ENCODE measurements at regions not wholly inside any gene's neighbourhood (a gene's known extent, or its start where the extent isn't known, plus 50 kb on each side); places are given as distances from the start of the nearest gene placed in this dataset.

DNA sequence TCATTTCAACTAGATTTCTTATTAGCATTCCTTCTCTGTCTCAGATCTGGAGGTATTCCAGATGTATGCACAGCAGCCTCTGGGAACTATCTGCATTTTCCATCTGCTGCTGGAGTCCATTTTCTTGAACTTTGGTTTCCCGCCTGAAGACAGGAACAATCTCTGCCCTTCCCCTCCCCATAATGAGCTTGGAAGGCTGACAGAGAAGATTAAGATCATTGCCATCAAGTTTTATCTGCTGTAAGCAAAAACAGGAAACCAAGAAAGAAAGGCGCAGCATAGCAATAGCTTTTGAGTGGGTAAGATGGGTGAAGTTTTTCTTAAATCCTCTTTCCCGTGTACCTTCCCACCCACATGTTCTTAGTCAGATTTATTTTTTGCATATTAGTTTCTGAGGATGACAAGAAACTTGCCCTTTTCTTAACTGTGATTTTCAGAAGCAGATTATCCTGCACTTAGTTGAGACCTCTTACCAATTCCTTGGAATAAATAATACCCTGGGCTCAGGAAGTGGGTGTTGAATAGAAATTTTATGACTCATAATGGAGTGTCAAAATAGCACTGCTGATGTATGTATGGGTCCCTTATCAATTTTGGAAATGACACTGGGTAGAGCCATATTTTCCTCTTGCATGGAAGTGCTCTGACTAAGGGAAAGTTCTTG, 78.3 kb downstream of the CT47B1 start:
- H3K4me3 ChIP-seq (ENCODE audit: low read length, poor library complexity, severe bottlenecking) = no peak overlapping the region
- H3K9ac ChIP-seq (ENCODE audit: low read depth, low read length, poor library complexity, severe bottlenecking) = no peak overlapping the region
- no peaks in the 10 kb centered on the region for H3K4me1 ChIP-seq (ENCODE audit: insufficient read depth, low read length, poor library complexity, severe bottlenecking)
- no peaks in the 10 kb centered on the region for H3K27me3 ChIP-seq (ENCODE audit: insufficient read depth, low read length, poor library complexity, severe bottlenecking)
- H3K79me2 ChIP-seq (ENCODE audit: insufficient read depth, low read length) = no peaks in the 10 kb centered on the region
- no peaks in the 10 kb centered on the region for H3K36me3 ChIP-seq (ENCODE audit: insufficient read depth, low read length)
- H2AFZ ChIP-seq (ENCODE audit: low read length) = no peak overlapping the region
- no peak overlapping the region for H3K4me2 ChIP-seq (ENCODE audit: low read depth, low read length, poor library complexity, severe bottlenecking)
- H4K20me1 ChIP-seq (ENCODE audit: insufficient read depth, low read length, poor library complexity, severe bottlenecking) = no peaks in the 10 kb centered on the region
- H3F3A ChIP-seq (ENCODE audit: low read depth) = no peaks in the 10 kb centered on the region
- H3K9me3 ChIP-seq (ENCODE audit: insufficient read depth, low read depth, low read length) = no peaks in the 10 kb centered on the region
- TF ChIP-seq, protein P1, sequence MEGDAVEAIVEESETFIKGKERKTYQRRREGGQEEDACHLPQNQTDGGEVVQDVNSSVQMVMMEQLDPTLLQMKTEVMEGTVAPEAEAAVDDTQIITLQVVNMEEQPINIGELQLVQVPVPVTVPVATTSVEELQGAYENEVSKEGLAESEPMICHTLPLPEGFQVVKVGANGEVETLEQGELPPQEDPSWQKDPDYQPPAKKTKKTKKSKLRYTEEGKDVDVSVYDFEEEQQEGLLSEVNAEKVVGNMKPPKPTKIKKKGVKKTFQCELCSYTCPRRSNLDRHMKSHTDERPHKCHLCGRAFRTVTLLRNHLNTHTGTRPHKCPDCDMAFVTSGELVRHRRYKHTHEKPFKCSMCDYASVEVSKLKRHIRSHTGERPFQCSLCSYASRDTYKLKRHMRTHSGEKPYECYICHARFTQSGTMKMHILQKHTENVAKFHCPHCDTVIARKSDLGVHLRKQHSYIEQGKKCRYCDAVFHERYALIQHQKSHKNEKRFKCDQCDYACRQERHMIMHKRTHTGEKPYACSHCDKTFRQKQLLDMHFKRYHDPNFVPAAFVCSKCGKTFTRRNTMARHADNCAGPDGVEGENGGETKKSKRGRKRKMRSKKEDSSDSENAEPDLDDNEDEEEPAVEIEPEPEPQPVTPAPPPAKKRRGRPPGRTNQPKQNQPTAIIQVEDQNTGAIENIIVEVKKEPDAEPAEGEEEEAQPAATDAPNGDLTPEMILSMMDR (conservative IDR thresholded peaks at IDR 0.05; ENCODE audit: low read length) = no peak
- no peak for TF ChIP-seq EZH2phosphoT487 (IDR thresholded peaks at IDR 0.05; ENCODE audit: borderline replicate concordance)
- H3K9me2 ChIP-seq (replicated peaks; ENCODE audit: low read depth, low read length) = no peaks in the 10 kb centered on the region

DNA sequence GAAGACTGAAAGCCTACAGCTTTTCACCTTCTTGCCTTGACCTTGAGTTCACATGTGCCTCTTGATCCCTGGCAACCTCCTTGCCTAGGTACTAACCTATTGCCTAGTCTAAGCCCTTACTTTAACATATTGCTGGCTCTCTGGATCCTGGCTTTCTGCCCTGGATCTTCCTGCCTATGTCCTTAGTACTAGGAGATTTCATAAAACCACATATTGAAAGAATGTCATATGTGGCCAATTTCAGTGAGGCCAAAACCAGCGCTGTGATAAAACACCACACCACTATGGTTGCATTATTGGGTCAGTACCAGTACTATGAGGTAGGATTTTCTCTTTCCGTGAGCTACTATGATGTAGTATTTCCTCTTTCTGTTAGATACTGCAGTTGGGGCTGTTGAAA, 80.4 kb downstream of the CT47B1 start:
- no peak for TF ChIP-seq EZH2phosphoT487 (IDR thresholded peaks at IDR 0.05; ENCODE audit: borderline replicate concordance)
- Histone ChIP-seq H3K4me2 (ENCODE audit: low read depth, low read length, poor library complexity, severe bottlenecking) (no peak overlapping the region), H3K27me3 (ENCODE audit: insufficient read depth, low read length, poor library complexity, severe bottlenecking) (no peaks in the 10 kb centered on the region), H3K9me2 (replicated peaks; ENCODE audit: low read depth, low read length) (no peaks in the 10 kb centered on the region), H3K9ac (ENCODE audit: low read depth, low read length, poor library complexity, severe bottlenecking) (no peak overlapping the region), H3K4me3 (ENCODE audit: low read length, poor library complexity, severe bottlenecking) (no peak overlapping the region), H4K20me1 (ENCODE audit: insufficient read depth, low read length, poor library complexity, severe bottlenecking) (no peaks in the 10 kb centered on the region), H3F3A (ENCODE audit: low read depth) (no peaks in the 10 kb centered on the region), H3K9me3 (ENCODE audit: insufficient read depth, low read depth, low read length) (no peaks in the 10 kb centered on the region), H3K36me3 (ENCODE audit: insufficient read depth, low read length) (no peaks in the 10 kb centered on the region), H2AFZ (ENCODE audit: low read length) (no peak overlapping the region), H3K79me2 (ENCODE audit: insufficient read depth, low read length) (no peaks in the 10 kb centered on the region), H3K4me1 (ENCODE audit: insufficient read depth, low read length, poor library complexity, severe bottlenecking) (peaks cover 7% of the 10 kb centered on the region)

DNA sequence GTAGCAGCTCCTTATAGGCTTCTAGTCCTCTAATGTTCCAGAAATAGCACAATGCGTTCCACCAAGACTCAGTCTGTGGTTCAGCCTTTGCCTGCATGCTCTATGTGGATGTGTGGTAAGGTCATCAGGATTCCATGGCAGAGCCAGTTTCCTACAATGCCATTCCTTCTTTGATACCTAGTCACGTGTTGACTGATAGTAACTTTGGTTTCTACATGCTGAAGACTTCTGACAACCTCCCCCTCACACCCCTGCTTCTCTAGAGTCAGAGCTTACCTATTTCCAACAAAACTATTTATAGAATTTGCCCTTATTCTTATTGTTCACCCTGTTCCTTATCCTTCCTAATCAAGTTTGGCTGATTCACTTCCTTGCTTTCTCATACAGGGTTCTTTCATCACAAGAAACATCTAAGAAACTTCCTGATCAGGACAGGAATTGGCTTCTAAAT, 81.1 kb downstream of the CT47B1 start:
- no peak for TF ChIP-seq EZH2phosphoT487 (IDR thresholded peaks at IDR 0.05; ENCODE audit: borderline replicate concordance)
- TF ChIP-seq, protein P1 (conservative IDR thresholded peaks at IDR 0.05; ENCODE audit: low read length) = no peak
- Histone ChIP-seq H3K9ac (ENCODE audit: low read depth, low read length, poor library complexity, severe bottlenecking) (no peak overlapping the region), H3F3A (ENCODE audit: low read depth) (no peaks in the 10 kb centered on the region), H3K79me2 (ENCODE audit: insufficient read depth, low read length) (no peaks in the 10 kb centered on the region), H3K27me3 (ENCODE audit: insufficient read depth, low read length, poor library complexity, severe bottlenecking) (no peaks in the 10 kb centered on the region), H3K4me1 (ENCODE audit: insufficient read depth, low read length, poor library complexity, severe bottlenecking) (peaks cover 7% of the 10 kb centered on the region), H3K4me2 (ENCODE audit: low read depth, low read length, poor library complexity, severe bottlenecking) (no peak overlapping the region), H3K4me3 (ENCODE audit: low read length, poor library complexity, severe bottlenecking) (no peak overlapping the region), H3K9me2 (replicated peaks; ENCODE audit: low read depth, low read length) (no peaks in the 10 kb centered on the region), H3K36me3 (ENCODE audit: insufficient read depth, low read length) (no peaks in the 10 kb centered on the region), H2AFZ (ENCODE audit: low read length) (no peak overlapping the region), H3K9me3 (ENCODE audit: insufficient read depth, low read depth, low read length) (no peaks in the 10 kb centered on the region), H4K20me1 (ENCODE audit: insufficient read depth, low read length, poor library complexity, severe bottlenecking) (no peaks in the 10 kb centered on the region)

DNA sequence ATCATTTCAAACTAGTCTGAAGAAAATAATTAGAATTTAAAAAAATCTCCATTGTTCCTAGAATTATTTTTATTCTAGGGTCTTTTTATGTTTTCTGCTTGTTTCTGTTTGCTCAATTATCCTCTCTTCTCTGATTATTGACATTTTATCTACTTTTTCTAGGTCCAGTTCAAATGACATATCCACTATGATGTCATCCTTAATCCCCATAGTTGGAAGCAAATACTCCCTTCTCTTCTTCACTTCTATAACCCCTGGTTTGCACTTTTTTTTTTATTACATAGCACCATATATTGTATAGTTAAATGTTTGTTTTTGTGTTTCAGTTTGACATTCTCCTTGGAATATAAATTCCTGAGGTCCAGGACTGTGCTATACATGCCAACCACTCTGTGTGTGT, 82.6 kb downstream of the CT47B1 start:
- no peaks in the 10 kb centered on the region for H3K79me2 ChIP-seq (ENCODE audit: insufficient read depth, low read length)
- H3K27me3 ChIP-seq (ENCODE audit: insufficient read depth, low read length, poor library complexity, severe bottlenecking) = no peaks in the 10 kb centered on the region
- no peak overlapping the region for H2AFZ ChIP-seq (ENCODE audit: low read length)
- peaks cover 7% of the 10 kb centered on the region for H3K4me1 ChIP-seq (ENCODE audit: insufficient read depth, low read length, poor library complexity, severe bottlenecking)
- no peaks in the 10 kb centered on the region for H3F3A ChIP-seq (ENCODE audit: low read depth)
- no peaks in the 10 kb centered on the region for H4K20me1 ChIP-seq (ENCODE audit: insufficient read depth, low read length, poor library complexity, severe bottlenecking)
- H3K9me3 ChIP-seq (ENCODE audit: insufficient read depth, low read depth, low read length) = no peaks in the 10 kb centered on the region
- no peaks in the 10 kb centered on the region for H3K36me3 ChIP-seq (ENCODE audit: insufficient read depth, low read length)
- no peak overlapping the region for H3K4me2 ChIP-seq (ENCODE audit: low read depth, low read length, poor library complexity, severe bottlenecking)
- no peak overlapping the region for H3K9ac ChIP-seq (ENCODE audit: low read depth, low read length, poor library complexity, severe bottlenecking)
- no peak overlapping the region for H3K4me3 ChIP-seq (ENCODE audit: low read length, poor library complexity, severe bottlenecking)
- no peak for TF ChIP-seq EZH2phosphoT487 (IDR thresholded peaks at IDR 0.05; ENCODE audit: borderline replicate concordance)
- TF ChIP-seq, protein P1 (conservative IDR thresholded peaks at IDR 0.05; ENCODE audit: low read length) = no peak
- H3K9me2 ChIP-seq (replicated peaks; ENCODE audit: low read depth, low read length) = no peaks in the 10 kb centered on the region

All from Loucy (cell line).